Stimulated activated CD4-positive, alpha-beta T cell treated with anti-CD3 and anti-CD28 coated beads, Interleukin-12 subunit alpha, Interleukin-12 subunit beta, amount 100 ng/mL, for 4 hours (primary cell): ENCODE measurements at regions not wholly inside any gene's neighbourhood (a gene's known extent, or its start where the extent isn't known, plus 50 kb on each side); places are given as distances from the start of the nearest gene placed in this dataset.
"Not testable (repeated sequence)": the region's sequence is repeated elsewhere in the genome, so short reads cannot be mapped to it uniquely, and the experiment has no call there.

Experiments used
- DNase-seq: peaks from one replicate; pipeline ENCODE4 v3.0.0-alpha.2; 2020

- not testable (repeated sequence) for DNase-seq
Measured at GRCh38 chr15:22201993-22202659, 121.8 kb downstream of the OR4M2 start.

GRCh38 chr15:22203208-22203607, 122.9 kb downstream of the OR4M2 start:
- DNase-seq = not testable (repeated sequence)

- DNase-seq = not testable (repeated sequence)
Measured at GRCh38 chr15:22209086-22209485, 128.8 kb downstream of the OR4M2 start.

- DNase-seq = not testable (repeated sequence)
Measured at GRCh38 chr15:22222596-22222995, 142.3 kb downstream of the OR4M2 start.

- no peak for DNase-seq
Measured at GRCh38 chr15:22224241-22224671, 143.9 kb downstream of the OR4M2 start.

- not testable (repeated sequence) for DNase-seq
Measured at GRCh38 chr15:22224961-22225360, 144.6 kb downstream of the OR4M2 start.

- no peak for DNase-seq
Measured at GRCh38 chr15:22226034-22226790, 145.9 kb downstream of the OR4M2 start.

- no peak for DNase-seq
Measured at GRCh38 chr15:22227411-22228100, 147.2 kb downstream of the OR4M2 start.

GRCh38 chr15:22228101-22228762, 147.9 kb downstream of the OR4M2 start:
- DNase-seq = no peak

GRCh38 chr15:22229990-22230819, 149.9 kb downstream of the OR4M2 start:
- no peak for DNase-seq

- DNase-seq = no peak
Measured at GRCh38 chr15:22231603-22232002, 151.3 kb downstream of the OR4M2 start.

- no peak for DNase-seq
Measured at GRCh38 chr15:22232675-22233074, 152.3 kb downstream of the OR4M2 start.

GRCh38 chr15:22235261-22235930, 155.1 kb downstream of the OR4M2 start:
- not testable (repeated sequence) for DNase-seq

- DNase-seq = no peak
Measured at GRCh38 chr15:22236469-22236868, 156.1 kb downstream of the OR4M2 start.

- no peak for DNase-seq
Measured at GRCh38 chr15:22237891-22238275, 157.6 kb downstream of the OR4M2 start.

- DNase-seq = not testable (repeated sequence)
Measured at GRCh38 chr15:22238276-22238958, 158.1 kb downstream of the OR4M2 start.

- DNase-seq = not testable (repeated sequence)
Measured at GRCh38 chr15:22238959-22239805, 158.9 kb downstream of the OR4M2 start.

GRCh38 chr15:22239806-22240180, 159.5 kb downstream of the OR4M2 start:
- DNase-seq = no peak

GRCh38 chr15:22240403-22240802, 160.1 kb downstream of the OR4M2 start:
- no peak for DNase-seq

- DNase-seq = no peak
Measured at GRCh38 chr15:22240986-22241385, 160.7 kb downstream of the OR4M2 start.
